ENCODE measurements at regions not wholly inside any gene's neighbourhood (a gene's known extent, or its start where the extent isn't known, plus 50 kb on each side); places are given as distances from the start of the nearest gene placed in this dataset.

DNA sequence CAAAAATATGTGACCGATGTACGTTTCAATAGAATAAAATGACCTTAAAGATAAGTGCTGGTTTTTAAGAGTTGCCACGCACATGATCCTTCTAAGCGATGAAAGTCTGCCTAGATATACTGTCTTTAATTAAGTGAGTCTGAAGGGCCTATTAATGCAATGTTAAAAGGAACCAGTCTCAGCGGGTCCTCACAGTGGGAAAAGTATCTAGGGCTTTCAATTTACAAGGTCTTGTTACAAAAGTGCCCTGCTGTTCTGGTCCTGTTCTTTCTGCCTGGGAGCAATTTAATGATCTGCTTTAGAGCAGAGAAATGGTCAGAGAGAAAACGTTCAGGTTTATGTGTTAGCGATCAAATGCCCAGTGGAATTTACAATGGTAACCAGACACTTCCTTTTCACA is 864.0 kb downstream of the KCNJ2 start:
- no peak overlapping the region for H3K4me3 ChIP-seq
- TF ChIP-seq, protein P1, sequence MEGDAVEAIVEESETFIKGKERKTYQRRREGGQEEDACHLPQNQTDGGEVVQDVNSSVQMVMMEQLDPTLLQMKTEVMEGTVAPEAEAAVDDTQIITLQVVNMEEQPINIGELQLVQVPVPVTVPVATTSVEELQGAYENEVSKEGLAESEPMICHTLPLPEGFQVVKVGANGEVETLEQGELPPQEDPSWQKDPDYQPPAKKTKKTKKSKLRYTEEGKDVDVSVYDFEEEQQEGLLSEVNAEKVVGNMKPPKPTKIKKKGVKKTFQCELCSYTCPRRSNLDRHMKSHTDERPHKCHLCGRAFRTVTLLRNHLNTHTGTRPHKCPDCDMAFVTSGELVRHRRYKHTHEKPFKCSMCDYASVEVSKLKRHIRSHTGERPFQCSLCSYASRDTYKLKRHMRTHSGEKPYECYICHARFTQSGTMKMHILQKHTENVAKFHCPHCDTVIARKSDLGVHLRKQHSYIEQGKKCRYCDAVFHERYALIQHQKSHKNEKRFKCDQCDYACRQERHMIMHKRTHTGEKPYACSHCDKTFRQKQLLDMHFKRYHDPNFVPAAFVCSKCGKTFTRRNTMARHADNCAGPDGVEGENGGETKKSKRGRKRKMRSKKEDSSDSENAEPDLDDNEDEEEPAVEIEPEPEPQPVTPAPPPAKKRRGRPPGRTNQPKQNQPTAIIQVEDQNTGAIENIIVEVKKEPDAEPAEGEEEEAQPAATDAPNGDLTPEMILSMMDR (IDR thresholded peaks at IDR 0.05), result no peak
- no peak for TF ChIP-seq POLR2A (IDR thresholded peaks at IDR 0.05)
- H3K9me3 ChIP-seq, result no peaks in the 10 kb centered on the region
- ATAC-seq, result no peak
- WGBS (ENCODE audit: insufficient coverage, low coverage, low lambda C conversion rate, missing lambda C conversion rate), result 73% methylated on average over 7 of the region's 7 CpGs
- no peaks in the 10 kb centered on the region for H3K36me3 ChIP-seq
- DNase-seq, result no peak
- no peak overlapping the region for H3K27ac ChIP-seq
- H3K27me3 ChIP-seq, result no peaks in the 10 kb centered on the region
- intact Hi-C loops (cut with DNase I), result no loop called here
- no peaks in the 10 kb centered on the region for H3K4me1 ChIP-seq

DNA sequence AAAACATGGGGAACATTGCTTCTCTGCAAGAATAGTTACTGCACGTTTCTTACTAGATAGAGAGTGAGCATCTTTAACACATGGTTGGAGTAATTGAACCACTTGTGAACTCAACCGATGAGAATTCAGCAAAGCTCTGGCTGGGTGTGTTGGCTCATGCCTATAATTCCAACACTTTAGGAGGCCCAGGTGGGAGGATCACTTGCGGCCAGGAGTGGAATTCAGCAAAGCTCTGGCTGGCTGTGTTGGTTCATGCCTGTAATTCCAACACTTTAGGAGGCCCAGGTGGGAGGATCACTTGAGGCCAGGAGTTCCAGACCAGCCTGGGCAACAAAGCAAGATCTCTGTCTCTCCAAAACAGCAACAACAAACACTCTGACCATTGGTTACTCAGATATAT is 865.9 kb downstream of the KCNJ2 start:
- Histone ChIP-seq H3K36me3 (no peaks in the 10 kb centered on the region), H3K27me3 (no peaks in the 10 kb centered on the region), H3K4me3 (no peak overlapping the region), H3K9me3 (no peaks in the 10 kb centered on the region), H3K4me1 (no peaks in the 10 kb centered on the region), H3K27ac (no peak overlapping the region)
- DNase-seq, result no peak
- intact Hi-C loops (cut with DNase I), result no loop called here
- no peak for TF ChIP-seq POLR2A (IDR thresholded peaks at IDR 0.05)
- TF ChIP-seq, protein P1 (IDR thresholded peaks at IDR 0.05), result no peak
- no peak for ATAC-seq
- 88% methylated on average over 2 of the region's 3 CpGs for WGBS (ENCODE audit: insufficient coverage, low coverage, low lambda C conversion rate, missing lambda C conversion rate)

DNA sequence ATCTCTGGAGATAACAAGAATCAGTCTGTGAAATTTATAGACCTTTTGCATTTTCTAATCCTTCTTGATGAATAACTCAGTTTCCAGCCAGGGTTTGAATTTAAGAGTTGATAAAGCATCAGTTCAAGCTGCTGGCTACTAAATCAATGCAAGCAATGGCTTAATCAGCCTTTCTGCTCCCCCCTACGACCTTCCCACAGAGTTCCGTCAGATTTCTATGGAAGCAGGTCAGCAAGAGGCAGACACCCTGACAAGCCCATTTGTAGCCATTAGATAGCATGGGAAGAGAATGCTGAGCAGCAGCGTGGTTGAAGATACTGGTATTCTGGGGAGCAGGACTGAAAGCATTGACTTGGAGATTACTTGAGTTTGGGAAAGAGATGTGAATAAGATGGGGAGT is 868.1 kb downstream of the KCNJ2 start:
- H3K4me3 ChIP-seq, result no peak overlapping the region
- TF ChIP-seq, protein P1 (IDR thresholded peaks at IDR 0.05), result no peak
- TF ChIP-seq POLR2A (IDR thresholded peaks at IDR 0.05), result no peak
- ATAC-seq (no peak), DNase-seq (no peak)
- 53% methylated on average over 3 of the region's 3 CpGs for WGBS (ENCODE audit: insufficient coverage, low coverage, low lambda C conversion rate, missing lambda C conversion rate)
- H3K27ac ChIP-seq, result no peak overlapping the region
- intact Hi-C loops (cut with DNase I), result no loop called here
- H3K27me3 ChIP-seq, result no peaks in the 10 kb centered on the region
- H3K9me3 ChIP-seq, result no peaks in the 10 kb centered on the region
- no peaks in the 10 kb centered on the region for H3K36me3 ChIP-seq
- no peaks in the 10 kb centered on the region for H3K4me1 ChIP-seq

DNA sequence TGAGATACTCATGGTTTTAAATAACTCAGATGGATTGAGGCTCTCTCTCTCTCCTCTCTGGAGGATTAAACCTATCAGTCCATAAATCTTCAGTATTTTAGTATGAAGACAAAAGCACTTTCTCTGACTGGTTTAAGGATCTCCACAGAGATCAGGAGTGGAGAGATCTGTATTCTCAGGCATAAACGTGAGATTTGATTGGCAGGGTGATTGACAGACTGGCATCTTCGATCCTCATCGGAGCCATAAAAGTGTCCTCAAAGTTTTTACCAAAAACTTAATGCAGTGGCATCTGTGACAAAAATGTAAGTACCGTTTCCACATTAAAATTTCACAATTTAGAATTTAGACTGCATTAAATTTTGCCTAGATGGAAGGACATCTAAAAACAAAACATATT is 870.1 kb downstream of the KCNJ2 start:
- H3K27me3 ChIP-seq, result no peaks in the 10 kb centered on the region
- H3K27ac ChIP-seq, result no peak overlapping the region
- H3K4me1 ChIP-seq, result no peaks in the 10 kb centered on the region
- no peaks in the 10 kb centered on the region for H3K36me3 ChIP-seq
- TF ChIP-seq POLR2A (IDR thresholded peaks at IDR 0.05), result no peak
- TF ChIP-seq, protein P1 (IDR thresholded peaks at IDR 0.05), result no peak
- intact Hi-C loops (cut with DNase I), result no loop called here
- no peak overlapping the region for H3K4me3 ChIP-seq
- no peak for DNase-seq
- WGBS (ENCODE audit: insufficient coverage, low coverage, low lambda C conversion rate, missing lambda C conversion rate), result 73% methylated on average over 4 of the region's 4 CpGs
- ATAC-seq, result no peak
- H3K9me3 ChIP-seq, result no peaks in the 10 kb centered on the region

DNA sequence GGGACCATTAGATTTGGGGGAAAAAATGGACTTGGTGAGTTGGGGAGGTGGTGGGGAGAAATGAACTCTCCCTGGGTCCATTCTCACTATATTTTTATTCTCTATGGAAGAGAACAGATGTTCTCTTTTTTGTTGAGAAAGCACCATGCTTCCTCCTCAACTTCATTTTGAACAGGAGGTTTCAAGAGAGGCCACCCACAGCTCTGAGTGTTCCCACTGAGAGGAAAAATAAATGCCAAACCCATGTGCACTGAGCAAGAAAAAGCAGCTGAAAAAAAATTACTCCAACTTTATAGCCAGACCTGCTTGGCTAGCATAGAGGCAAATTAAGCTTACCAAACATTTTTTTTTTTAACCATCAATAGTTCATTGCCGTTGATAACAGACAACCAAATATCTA is 883.6 kb downstream of the KCNJ2 start:
- 38% methylated on average over 1 of the region's 1 CpG for WGBS (ENCODE audit: insufficient coverage, low coverage, low lambda C conversion rate, missing lambda C conversion rate)
- no peak for ATAC-seq
- DNase-seq, result no peak
- Histone ChIP-seq H3K27ac (no peak overlapping the region), H3K4me3 (no peak overlapping the region), H3K9me3 (no peaks in the 10 kb centered on the region), H3K4me1 (peaks cover 0 to 9% (median 0%) of the 10 kb centered on the region in 4 donors), H3K36me3 (no peaks in the 10 kb centered on the region), H3K27me3 (no peaks in the 10 kb centered on the region)
- intact Hi-C loops (cut with DNase I), result no loop called here
- no peak for TF ChIP-seq POLR2A (IDR thresholded peaks at IDR 0.05)
- TF ChIP-seq, protein P1 (IDR thresholded peaks at IDR 0.05), result no peak
